GM12873 (cell line): ENCODE measurements at regions not wholly inside any gene's neighbourhood (a gene's known extent, or its start where the extent isn't known, plus 50 kb on each side); places are given as distances from the start of the nearest gene placed in this dataset.
A peak's percentile ranks its signal among the peaks of the same experiment; 100 is the strongest.

Experiments
- CTCF ChIP-seq: IDR thresholded peaks from 2 replicates; pipeline ENCODE4 v1.5.1; 2012; ENCODE audit warnings: low read depth, mild to moderate bottlenecking, moderate library complexity, low read length, control low read depth; ENCODE audit not compliant: insufficient read depth; ENCODE audit errors: missing control alignments

GRCh38 chr10:52368725-52369124, 54.6 kb downstream of the DKK1 start:
- peak; percentile 5 for TF ChIP-seq CTCF

DNA sequence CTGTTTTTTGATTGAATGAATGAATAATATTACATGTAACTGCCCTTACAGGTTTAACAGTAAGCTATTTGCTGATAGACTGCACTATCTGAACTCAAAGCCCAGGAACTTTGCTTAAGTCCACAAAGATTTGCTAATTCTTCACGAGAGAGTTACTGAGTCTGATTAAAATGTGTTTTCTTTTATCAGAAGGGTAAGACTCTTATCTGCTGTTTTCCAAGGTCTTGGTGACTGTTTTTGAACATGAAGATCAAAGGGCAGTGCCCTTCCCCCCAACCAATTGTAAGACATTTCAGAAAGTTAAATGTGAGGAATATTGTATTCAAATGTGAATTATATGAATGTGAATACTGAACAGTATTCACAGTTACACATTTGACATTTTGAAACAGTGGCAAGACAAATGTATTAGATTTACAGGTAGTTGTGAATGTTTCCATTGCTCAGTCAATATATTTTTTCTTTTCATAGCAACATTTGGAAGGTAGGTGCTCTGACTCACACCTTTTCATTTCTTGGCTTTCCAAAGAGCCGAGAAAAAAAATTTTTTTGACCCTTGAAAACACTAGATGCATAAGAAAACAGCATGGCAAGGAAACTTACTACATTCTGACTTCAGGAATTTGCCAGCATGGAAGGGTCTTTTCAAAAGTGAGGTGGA, 62.7 kb downstream of the DKK1 start:
- TF ChIP-seq CTCF, result no peak

DNA sequence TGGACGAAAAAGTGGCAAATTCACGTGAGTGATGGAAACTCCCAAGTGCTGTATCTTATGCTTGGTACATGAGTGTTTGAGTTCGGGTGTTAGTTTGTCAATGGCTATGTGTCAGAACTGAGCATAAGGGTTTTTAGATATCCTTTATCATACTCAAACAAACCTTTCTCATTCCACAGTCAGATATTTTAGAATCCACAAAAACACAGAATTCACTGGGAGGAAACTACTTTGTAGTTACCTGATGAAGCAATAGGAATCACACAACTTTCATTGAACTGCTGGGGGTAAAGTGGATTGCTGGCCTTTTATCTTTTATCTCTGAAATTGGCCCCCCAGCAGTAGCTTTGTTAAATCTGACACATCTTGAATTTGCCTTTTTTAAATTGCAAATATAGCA, 64.0 kb downstream of the DKK1 start:
- no peak for TF ChIP-seq CTCF

DNA sequence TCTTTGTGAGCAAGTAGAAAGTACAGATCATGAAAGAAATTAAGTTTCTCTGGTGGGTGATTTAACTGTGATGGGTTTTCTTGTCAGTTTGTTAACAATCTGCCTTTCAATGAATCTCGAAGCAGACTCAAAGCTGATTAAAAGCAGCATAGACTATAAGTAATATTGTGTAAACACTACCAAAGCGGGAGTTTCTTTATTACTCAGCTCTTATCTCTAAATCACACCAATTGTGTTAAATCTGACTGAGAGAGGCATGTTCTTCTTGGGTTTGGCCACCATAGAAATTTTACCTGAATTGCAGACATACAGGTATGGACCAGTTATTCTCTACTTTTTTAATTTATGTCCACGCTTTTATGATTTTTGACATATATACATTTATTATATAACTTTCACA, 65.2 kb downstream of the DKK1 start:
- no peak for TF ChIP-seq CTCF

GRCh38 chr10:52383088-52383487, 69.0 kb downstream of the DKK1 start:
- TF ChIP-seq CTCF, result no peak

GRCh38 chr10:52387744-52388143, 73.7 kb downstream of the DKK1 start:
- no peak for TF ChIP-seq CTCF

GRCh38 chr10:52390388-52390787, 76.3 kb downstream of the DKK1 start:
- TF ChIP-seq CTCF, result no peak
